Ascending aorta (tissue), 2 donors: ENCODE measurements at regions not wholly inside any gene's neighbourhood (a gene's known extent, or its start where the extent isn't known, plus 50 kb on each side); places are given as distances from the start of the nearest gene placed in this dataset.
"Not testable (repeated sequence)": the region's sequence is repeated elsewhere in the genome, so short reads cannot be mapped to it uniquely, and the experiment has no call there.

ENCODE experiments used
- DNase-seq, 2 donors: peaks; one replicate each; pipeline ENCODE4 v3.0.0-alpha.2; 2019; ENCODE audit warnings: low spot score in 2 of 2
- H3K27ac ChIP-seq, 2 donors: fragments of 200-600 bp; sonication (generic); one replicate each; pipeline ENCODE4 v1.5.1; 2016 to 2017; ENCODE audit warnings: mild to moderate bottlenecking in 1 of 2
- H3K27me3 ChIP-seq: fragments of 200-600 bp; sonication (generic); one replicate; pipeline ENCODE4 v1.5.1; 2017
- H3K36me3 ChIP-seq, 2 donors: fragments of 200-600 bp; sonication (generic); one replicate each; pipeline ENCODE4 v1.5.1; 2016
- H3K4me1 ChIP-seq, 2 donors: fragments of 200-600 bp; sonication (generic); one replicate each; pipeline ENCODE4 v1.5.1; 2016 to 2017; ENCODE audit warnings: mild to moderate bottlenecking in 1 of 2
- H3K4me3 ChIP-seq, 2 donors: fragments of 200-600 bp; sonication (generic); one replicate each; pipeline ENCODE4 v1.5.1; 2016 to 2017; ENCODE audit warnings: mild to moderate bottlenecking in 1 of 2
- H3K9me3 ChIP-seq, 2 donors: fragments of 200-600 bp; sonication (generic); one replicate each; pipeline ENCODE4 v1.5.1; 2016
- intact Hi-C: fragments of 100-400 bp; cut with DNase I; formaldehyde crosslinking; loops from one replicate; pipeline ENCODE4 v1.15.1; 2023
- TF ChIP-seq, protein P1 (sequence below), 3 experiments: fragments of 200-600 bp in 2 of 3; fragments of 450-650 bp in 1 of 3; sonication (generic) in 2 of 3; IDR thresholded peaks; one replicate each; pipeline ENCODE4 v1.5.1; 2016 to 2019; ENCODE audit warnings: antibody characterized with exemption in 3 of 3, mild to moderate bottlenecking in 1 of 3, moderate library complexity in 1 of 3

- H3K27ac ChIP-seq, H3K36me3 ChIP-seq, intact Hi-C loops, DNase-seq, H3K4me3 ChIP-seq, H3K27me3 ChIP-seq, H3K4me1 ChIP-seq, H3K9me3 ChIP-seq: not testable (repeated sequence)
Measured at GRCh38 chr4:131883181-131883580, 1265.9 kb upstream of the PCDH10 start.

GRCh38 chr4:131925662-131926061 is 1223.4 kb upstream of the PCDH10 start:
- H3K4me3 ChIP-seq, H3K36me3 ChIP-seq, intact Hi-C loops, H3K27me3 ChIP-seq, DNase-seq, H3K9me3 ChIP-seq, H3K27ac ChIP-seq, H3K4me1 ChIP-seq: not testable (repeated sequence)

GRCh38 chr4:131967646-131968045 is 1181.4 kb upstream of the PCDH10 start:
- H3K9me3 ChIP-seq, H3K27me3 ChIP-seq, H3K4me3 ChIP-seq, intact Hi-C loops, DNase-seq, H3K4me1 ChIP-seq, H3K27ac ChIP-seq, H3K36me3 ChIP-seq: not testable (repeated sequence)

- H3K36me3 ChIP-seq = no peaks in the 10 kb centered on the region
- intact Hi-C loops = no loop called here
- no peaks in the 10 kb centered on the region for H3K27me3 ChIP-seq
- H3K27ac ChIP-seq = no peak overlapping the region
- no peaks in the 10 kb centered on the region for H3K4me1 ChIP-seq
- H3K4me3 ChIP-seq = no peak overlapping the region
- TF ChIP-seq, protein P1, sequence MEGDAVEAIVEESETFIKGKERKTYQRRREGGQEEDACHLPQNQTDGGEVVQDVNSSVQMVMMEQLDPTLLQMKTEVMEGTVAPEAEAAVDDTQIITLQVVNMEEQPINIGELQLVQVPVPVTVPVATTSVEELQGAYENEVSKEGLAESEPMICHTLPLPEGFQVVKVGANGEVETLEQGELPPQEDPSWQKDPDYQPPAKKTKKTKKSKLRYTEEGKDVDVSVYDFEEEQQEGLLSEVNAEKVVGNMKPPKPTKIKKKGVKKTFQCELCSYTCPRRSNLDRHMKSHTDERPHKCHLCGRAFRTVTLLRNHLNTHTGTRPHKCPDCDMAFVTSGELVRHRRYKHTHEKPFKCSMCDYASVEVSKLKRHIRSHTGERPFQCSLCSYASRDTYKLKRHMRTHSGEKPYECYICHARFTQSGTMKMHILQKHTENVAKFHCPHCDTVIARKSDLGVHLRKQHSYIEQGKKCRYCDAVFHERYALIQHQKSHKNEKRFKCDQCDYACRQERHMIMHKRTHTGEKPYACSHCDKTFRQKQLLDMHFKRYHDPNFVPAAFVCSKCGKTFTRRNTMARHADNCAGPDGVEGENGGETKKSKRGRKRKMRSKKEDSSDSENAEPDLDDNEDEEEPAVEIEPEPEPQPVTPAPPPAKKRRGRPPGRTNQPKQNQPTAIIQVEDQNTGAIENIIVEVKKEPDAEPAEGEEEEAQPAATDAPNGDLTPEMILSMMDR (IDR thresholded peaks at IDR 0.05) = no peak
- no peak for DNase-seq
- peaks cover 0 to 3% of the 10 kb centered on the region in 2 donors for H3K9me3 ChIP-seq
Measured at GRCh38 chr4:131974730-131975129, 1174.4 kb upstream of the PCDH10 start.

GRCh38 chr4:131975276-131976132 is 1173.6 kb upstream of the PCDH10 start:
- H3K4me3 ChIP-seq, H3K9me3 ChIP-seq, DNase-seq, H3K36me3 ChIP-seq, intact Hi-C loops, H3K27ac ChIP-seq, H3K27me3 ChIP-seq, H3K4me1 ChIP-seq: not testable (repeated sequence)

GRCh38 chr4:131976133-131977002 is 1172.7 kb upstream of the PCDH10 start:
- H3K4me3 ChIP-seq, H3K4me1 ChIP-seq, DNase-seq, H3K27me3 ChIP-seq, H3K36me3 ChIP-seq, intact Hi-C loops, H3K27ac ChIP-seq, H3K9me3 ChIP-seq: not testable (repeated sequence)

DNA sequence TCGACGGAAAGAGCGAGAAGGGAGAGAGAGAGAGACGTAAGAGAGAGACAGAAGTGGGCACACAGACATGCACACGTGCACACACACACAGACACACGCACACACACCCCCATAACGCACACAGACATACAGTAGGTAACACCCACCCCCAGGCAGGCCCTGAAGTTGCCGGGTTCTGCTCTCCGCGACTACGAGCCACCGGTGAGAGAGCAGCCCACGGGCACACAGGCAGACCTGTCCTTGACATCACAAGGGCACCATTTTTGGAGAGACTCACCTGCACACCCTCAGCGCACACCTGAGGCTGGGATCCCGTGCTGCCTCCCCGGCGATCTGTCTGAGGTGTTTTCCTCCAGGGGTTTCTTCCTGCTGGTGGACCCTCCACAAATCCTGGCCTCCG is 1171.0 kb upstream of the PCDH10 start:
- H3K4me3 ChIP-seq = no peak overlapping the region
- no peaks in the 10 kb centered on the region for H3K27me3 ChIP-seq
- peaks cover 0 to 6% of the 10 kb centered on the region in 2 donors for H3K9me3 ChIP-seq
- no peaks in the 10 kb centered on the region for H3K4me1 ChIP-seq
- no peak for DNase-seq
- no peaks in the 10 kb centered on the region for H3K36me3 ChIP-seq
- no peak overlapping the region for H3K27ac ChIP-seq
- TF ChIP-seq, protein P1 (IDR thresholded peaks at IDR 0.05) = no peak
- intact Hi-C loops = no loop called here

DNA sequence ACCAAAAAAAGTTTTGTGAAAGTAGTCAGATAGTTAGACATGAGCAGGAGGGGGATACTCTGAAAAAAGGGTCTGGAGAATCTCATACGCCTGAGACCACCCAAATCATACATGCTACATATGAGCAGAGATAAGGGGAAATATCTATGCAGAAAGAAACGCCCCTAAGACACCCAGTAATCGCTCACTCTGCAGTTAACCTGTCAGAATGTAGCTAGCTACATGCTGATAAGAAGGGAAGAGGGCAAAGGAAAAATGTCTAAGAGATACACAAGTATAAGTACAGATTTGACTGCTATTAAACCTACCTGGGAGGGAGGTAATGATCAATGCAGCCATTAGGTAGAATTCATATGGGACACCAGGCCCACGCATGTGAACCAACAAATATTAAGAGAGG is 1159.5 kb upstream of the PCDH10 start:
- Histone ChIP-seq H3K9me3 (no peaks in the 10 kb centered on the region), H3K27ac (no peak overlapping the region), H3K27me3 (no peaks in the 10 kb centered on the region), H3K4me1 (no peaks in the 10 kb centered on the region), H3K36me3 (no peaks in the 10 kb centered on the region), H3K4me3 (no peak overlapping the region)
- intact Hi-C loops = no loop called here
- no peak for DNase-seq
- TF ChIP-seq, protein P1 (IDR thresholded peaks at IDR 0.05) = no peak
